Tibial artery (tissue), 4 donors: ENCODE measurements at regions not wholly inside any gene's neighbourhood (a gene's known extent, or its start where the extent isn't known, plus 50 kb on each side); places are given as distances from the start of the nearest gene placed in this dataset.
"Not testable (repeated sequence)": the region's sequence is repeated elsewhere in the genome, so short reads cannot be mapped to it uniquely, and the experiment has no call there.

Source experiments
- DNase-seq, 2 donors: peaks; one replicate each; pipeline ENCODE4 v3.0.0-alpha.2; 2019
- H3K27ac ChIP-seq, 2 donors: fragments of 200-600 bp; sonication (generic) in 1 of 2; 1 replicate in 1 of 2; 2 replicates in 1 of 2; pipeline ENCODE4 v1.5.1; 2018 to 2019; ENCODE audit warnings: mild to moderate bottlenecking in 1 of 2
- H3K27me3 ChIP-seq, 2 donors: fragments of 200-600 bp; sonication (generic) in 1 of 2; one replicate each; pipeline versions ENCODE4 v1.5.1 to v1.6.0; 2016 to 2019
- H3K36me3 ChIP-seq, 3 donors: fragments of 200-600 bp; sonication (generic) in 2 of 3; one replicate each; pipeline ENCODE4 v1.5.1; 2016 to 2019; ENCODE audit warnings: mild to moderate bottlenecking in 2 of 3
- H3K4me1 ChIP-seq, 4 donors: fragments of 200-600 bp; sonication (generic) in 2 of 4; 1 replicate in 3 of 4; 2 replicates in 1 of 4; pipeline ENCODE4 v1.5.1; 2016 to 2019
- H3K4me3 ChIP-seq, 2 donors: fragments of 200-600 bp; sonication (generic) in 1 of 2; 1 replicate in 1 of 2; 2 replicates in 1 of 2; pipeline ENCODE4 v1.5.1; 2018 to 2019; ENCODE audit warnings: mild to moderate bottlenecking in 2 of 2
- H3K9me3 ChIP-seq, 3 donors: fragments of 200-600 bp; sonication (generic) in 1 of 3; one replicate each; pipeline ENCODE4 v1.5.1; 2016 to 2019
- CTCF ChIP-seq, 2 experiments: fragments of 200-600 bp in 1 of 2; fragments of 450-650 bp in 1 of 2; IDR thresholded peaks; one replicate each; pipeline ENCODE4 v1.5.1; 2017 to 2019; ENCODE audit warnings: antibody characterized with exemption in 2 of 2, mild to moderate bottlenecking in 1 of 2, moderate library complexity in 1 of 2
- intact Hi-C: fragments of 100-400 bp; cut with DNase I; formaldehyde crosslinking; loops from one replicate; pipeline ENCODE4 v1.15.0; 2023; ENCODE audit warnings: low total_unique reads

GRCh38 chr1:147409886-147410285 is 131.4 kb upstream of the BCL9 start:
- Histone ChIP-seq H3K4me1 (no peaks in the 10 kb centered on the region), H3K27ac (no peak overlapping the region), H3K36me3 (no peaks in the 10 kb centered on the region), H3K27me3 (no peaks in the 10 kb centered on the region), H3K4me3 (no peak overlapping the region), H3K9me3 (no peaks in the 10 kb centered on the region)
- intact Hi-C loops: no loop called here
- DNase-seq: no peak
- no peak for TF ChIP-seq CTCF (IDR thresholded peaks at IDR 0.05)

DNA sequence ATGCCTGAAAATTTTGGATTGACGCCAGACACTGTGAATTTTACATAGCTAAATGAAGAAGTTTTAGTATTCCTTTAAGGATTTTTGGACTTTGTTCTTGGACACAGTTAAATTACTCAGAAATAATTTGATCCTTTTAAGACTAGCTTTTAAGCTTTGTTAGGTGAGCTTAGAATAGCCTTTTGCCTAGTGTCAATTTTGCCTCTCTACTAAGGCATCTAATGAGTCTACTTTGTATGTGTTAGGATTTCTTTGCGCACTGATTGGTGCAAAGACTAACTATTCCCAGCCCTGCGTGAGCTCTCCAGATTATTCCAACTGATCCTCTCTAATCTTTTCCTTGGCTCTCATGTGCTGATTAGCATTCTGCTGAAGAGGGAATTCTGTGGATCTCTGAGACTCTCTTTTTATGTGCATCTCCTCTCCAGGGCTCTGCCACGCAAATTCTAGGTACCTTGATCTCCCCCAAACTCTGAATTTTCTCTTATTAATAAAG is 128.1 kb upstream of the BCL9 start:
- Histone ChIP-seq H3K4me3 (no peak overlapping the region), H3K9me3 (no peaks in the 10 kb centered on the region), H3K27me3 (no peaks in the 10 kb centered on the region), H3K36me3 (no peaks in the 10 kb centered on the region), H3K4me1 (no peaks in the 10 kb centered on the region), H3K27ac (no peak overlapping the region)
- no peak for TF ChIP-seq CTCF (IDR thresholded peaks at IDR 0.05)
- no peak for DNase-seq
- intact Hi-C loops: no loop called here

- intact Hi-C loops: no loop called here
- Histone ChIP-seq H3K9me3 (no peaks in the 10 kb centered on the region), H3K27ac (no peak overlapping the region), H3K36me3 (no peaks in the 10 kb centered on the region), H3K27me3 (no peaks in the 10 kb centered on the region), H3K4me3 (no peak overlapping the region), H3K4me1 (no peaks in the 10 kb centered on the region)
- TF ChIP-seq CTCF (IDR thresholded peaks at IDR 0.05): no peak
- no peak for DNase-seq
Observed at GRCh38 chr1:147414505-147415163, 126.7 kb upstream of the BCL9 start.

DNA sequence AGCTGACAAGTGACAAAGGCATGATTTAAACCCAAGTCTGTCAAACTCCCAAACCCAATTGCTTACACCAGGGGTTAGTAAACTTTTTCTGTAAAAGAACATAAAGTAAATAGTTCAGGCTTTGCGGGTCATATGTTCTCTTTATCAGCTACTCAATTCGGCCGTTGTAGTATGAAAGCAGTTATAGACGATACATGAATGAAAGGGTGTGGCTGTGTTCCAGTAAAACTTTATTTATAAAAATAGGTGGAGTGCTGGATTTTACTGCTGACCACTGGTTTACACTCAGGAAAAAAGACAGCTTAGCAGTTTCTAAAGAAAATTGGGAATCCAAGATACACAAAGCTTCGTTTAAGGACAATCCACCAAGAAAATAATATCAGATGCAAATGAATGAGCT is 124.3 kb upstream of the BCL9 start:
- no peak for TF ChIP-seq CTCF (IDR thresholded peaks at IDR 0.05)
- no peaks in the 10 kb centered on the region for H3K4me1 ChIP-seq
- intact Hi-C loops: no loop called here

GRCh38 chr1:147423100-147423827 is 118.0 kb upstream of the BCL9 start:
- H3K36me3 ChIP-seq, H3K27me3 ChIP-seq, H3K4me1 ChIP-seq, intact Hi-C loops, DNase-seq, H3K27ac ChIP-seq, H3K9me3 ChIP-seq, H3K4me3 ChIP-seq: not testable (repeated sequence)

More for the DNA sequence above, 124.3 kb upstream of the BCL9 start:
- Histone ChIP-seq H3K4me3 (no peak overlapping the region), H3K36me3 (no peaks in the 10 kb centered on the region), H3K27me3 (no peaks in the 10 kb centered on the region), H3K9me3 (no peaks in the 10 kb centered on the region), H3K27ac (no peak overlapping the region)
- no peak for DNase-seq

- H3K36me3 ChIP-seq: no peaks in the 10 kb centered on the region
- TF ChIP-seq CTCF (IDR thresholded peaks at IDR 0.05): no peak
- no peak overlapping the region for H3K27ac ChIP-seq
- H3K27me3 ChIP-seq: no peaks in the 10 kb centered on the region
- no peak overlapping the region for H3K4me3 ChIP-seq
- no peak for DNase-seq
- no peaks in the 10 kb centered on the region for H3K9me3 ChIP-seq
- H3K4me1 ChIP-seq: no peaks in the 10 kb centered on the region
- intact Hi-C loops: no loop called here
Observed at GRCh38 chr1:147434921-147435320, 106.4 kb upstream of the BCL9 start.
